Adrenal gland (tissue), 9 donors: ENCODE measurements at regions not wholly inside any gene's neighbourhood (a gene's known extent, or its start where the extent isn't known, plus 50 kb on each side); places are given as distances from the start of the nearest gene placed in this dataset.

ENCODE experiments used
- DNase-seq, 7 donors: peaks; one replicate each; pipeline ENCODE4 v3.0.0-alpha.2; 2019 to 2020
- H3K27ac ChIP-seq, 5 donors: fragments of 200-600 bp; sonication (generic) in 4 of 5; 1 replicate in 3 of 5; 2 replicates in 2 of 5; pipeline versions ENCODE4 v1.5.1 to v1.8.0; 2016 to 2020; ENCODE audit warnings: mild to moderate bottlenecking in 1 of 5
- H3K27me3 ChIP-seq: fragments of 200-600 bp; 2 replicates; pipeline ENCODE4 v1.8.0; 2021
- H3K36me3 ChIP-seq, 2 donors: fragments of 200-600 bp; replicated peaks in 1 of 2; 1 replicate in 1 of 2; 2 replicates in 1 of 2; pipeline versions ENCODE4 v1.5.1 to v1.8.0; 2018 to 2022
- H3K4me1 ChIP-seq, 2 donors: fragments of 200-600 bp; replicated peaks in 1 of 2; 1 replicate in 1 of 2; 2 replicates in 1 of 2; pipeline versions ENCODE4 v1.5.1 to v1.8.0; 2018 to 2021
- H3K4me3 ChIP-seq, 4 donors: fragments of 200-600 bp; sonication (generic) in 3 of 4; one replicate each; pipeline ENCODE4 v1.5.1; 2016 to 2018
- H3K9me3 ChIP-seq, 3 donors: fragments of 200-600 bp; sonication (generic) in 1 of 3; replicated peaks in 1 of 3; 1 replicate in 2 of 3; 2 replicates in 1 of 3; pipeline versions ENCODE4 v1.5.1 to v1.8.0; 2016 to 2021
- CTCF ChIP-seq, 6 experiments: fragments of 450-650 bp in 4 of 6; fragments of 200-600 bp in 2 of 6; sonication (generic) in 1 of 6; IDR thresholded peaks; 1 replicate in 5 of 6; 2 replicates in 1 of 6; pipeline versions ENCODE4 v1.5.1 to v1.8.0; 2016 to 2021; ENCODE audit warnings: antibody characterized with exemption in 6 of 6, mild to moderate bottlenecking in 2 of 6, moderate library complexity in 1 of 6
- POLR2A ChIP-seq, 2 donors: fragments of 450-650 bp; IDR thresholded peaks; one replicate each; pipeline ENCODE4 v1.6.1; 2017; ENCODE audit warnings: antibody characterized with exemption in 2 of 2, mild to moderate bottlenecking in 2 of 2, moderate library complexity in 1 of 2
- WGBS, 4 donors: extraction: QIAGEN DNeasy Blood & Tissue Kit in 2 of 4; methylation state at CpG; one replicate each; pipeline versions ENCODE4 v1.1.5 to v1.1.7; 2013 to 2017; 5-methylcytosine and 5-hydroxymethylcytosine counted together
- intact Hi-C, 2 donors: fragments of 100-400 bp; cut with DNase I; formaldehyde crosslinking; loops; one replicate each; pipeline versions ENCODE4 v1.14.1 to v1.15.0; 2022 to 2023
- donor health status: healthy with polysubstance abuse.
- donor health status: Bipolar disorder and iron deficiency.
- donor health status: DM: yes; HTN: yes; CAD: no.
- donor health status: DM: no; HTN: no; CAD: no.
- donor health status: DM: no; HTN: no; CAD: no.

DNA sequence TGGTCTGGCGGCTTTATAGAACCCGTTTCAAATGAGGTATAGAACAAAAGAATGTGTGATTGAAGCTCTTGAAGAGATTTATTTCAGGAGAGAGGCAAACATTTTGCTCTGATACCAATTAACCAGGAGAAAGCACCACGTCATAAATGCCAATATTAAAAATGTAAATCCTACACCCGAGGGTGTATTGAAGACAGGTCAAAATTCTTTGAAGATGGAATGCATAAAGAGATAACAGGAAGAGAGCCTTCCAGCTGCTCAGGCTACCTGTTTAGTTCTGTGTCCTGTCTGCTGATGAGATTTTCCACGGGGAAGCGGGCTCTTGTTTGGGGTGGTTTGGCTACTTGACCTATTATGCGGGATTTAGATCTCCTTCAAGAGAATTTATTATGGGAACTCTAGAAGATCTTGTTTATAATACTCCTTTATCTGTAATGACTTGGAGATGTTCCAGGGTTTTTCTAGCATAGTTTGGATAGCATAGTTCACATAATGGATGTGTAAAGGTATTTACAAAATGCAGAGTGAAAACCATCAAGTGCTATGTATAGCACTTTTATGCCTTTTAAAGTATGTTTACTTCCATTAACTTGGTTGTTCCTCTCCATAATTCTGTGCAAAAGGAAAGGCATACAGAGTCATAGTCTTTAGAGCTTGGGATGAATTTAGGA, 204.5 kb upstream of the SPRED2 start:
- TF ChIP-seq CTCF (IDR thresholded peaks at IDR 0.05) (no peak), POLR2A (IDR thresholded peaks at IDR 0.05) (no peak)
- Histone ChIP-seq H3K36me3 (no peaks in the 10 kb centered on the region), H3K4me3 (no peak overlapping the region), H3K27me3 (no peaks in the 10 kb centered on the region), H3K27ac (no peak overlapping the region), H3K4me1 (no peaks in the 10 kb centered on the region), H3K9me3 (no peaks in the 10 kb centered on the region)
- 69 to 78% (median 71%) methylated on average over 7 of the region's 7 CpGs for WGBS, 4 donors
- intact Hi-C loops = no loop called here
- no peak for DNase-seq

- H3K27me3 ChIP-seq = no peaks in the 10 kb centered on the region
- DNase-seq = no peak
- WGBS, 4 donors = 66 to 87% (median 74%) methylated on average over 2 of the region's 2 CpGs
- H3K4me3 ChIP-seq = no peak overlapping the region
- intact Hi-C loops = no loop called here
- no peaks in the 10 kb centered on the region for H3K36me3 ChIP-seq
- no peaks in the 10 kb centered on the region for H3K9me3 ChIP-seq
- TF ChIP-seq CTCF (IDR thresholded peaks at IDR 0.05) = no peak
- no peak for TF ChIP-seq POLR2A (IDR thresholded peaks at IDR 0.05)
- no peak overlapping the region for H3K27ac ChIP-seq
- no peaks in the 10 kb centered on the region for H3K4me1 ChIP-seq
Observed at GRCh38 chr2:65636024-65636423, 203.6 kb upstream of the SPRED2 start.

- no peak for TF ChIP-seq CTCF (IDR thresholded peaks at IDR 0.05)
- no peak for TF ChIP-seq POLR2A (IDR thresholded peaks at IDR 0.05)
- Histone ChIP-seq H3K9me3 (no peaks in the 10 kb centered on the region), H3K27me3 (no peaks in the 10 kb centered on the region), H3K27ac (no peak overlapping the region), H3K36me3 (no peaks in the 10 kb centered on the region), H3K4me3 (no peak overlapping the region), H3K4me1 (no peaks in the 10 kb centered on the region)
- WGBS, 4 donors = 70 to 88% (median 77%) methylated on average over 4 of the region's 4 CpGs
- DNase-seq = no peak
- intact Hi-C loops = no loop called here
Observed at GRCh38 chr2:65634304-65634703, 201.9 kb upstream of the SPRED2 start.

DNA sequence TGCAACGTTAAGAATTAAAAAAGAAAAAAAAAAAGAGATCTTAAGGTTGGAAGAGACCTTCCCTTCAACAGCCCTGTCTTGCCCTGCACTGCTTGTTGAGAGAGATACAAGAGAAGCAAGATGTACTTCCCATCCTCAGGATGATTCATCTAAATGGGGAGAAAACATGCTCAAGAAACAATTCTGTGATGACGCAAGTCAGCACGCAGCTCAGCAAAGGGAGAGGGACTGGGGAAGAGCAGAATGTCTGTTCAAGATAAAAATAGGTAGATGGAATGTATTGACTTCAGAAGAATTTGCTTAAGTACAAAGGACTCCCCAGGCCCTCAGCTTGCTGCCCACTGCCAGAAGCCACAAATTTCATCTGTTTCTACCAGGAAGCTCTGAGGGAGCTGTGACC, 198.2 kb upstream of the SPRED2 start:
- Histone ChIP-seq H3K4me3 (no peak overlapping the region), H3K27ac (no peak overlapping the region), H3K4me1 (no peaks in the 10 kb centered on the region), H3K36me3 (no peaks in the 10 kb centered on the region), H3K27me3 (no peaks in the 10 kb centered on the region), H3K9me3 (no peaks in the 10 kb centered on the region)
- DNase-seq = no peak
- 63 to 76% (median 74%) methylated on average over 3 of the region's 3 CpGs for WGBS, 4 donors
- TF ChIP-seq POLR2A (IDR thresholded peaks at IDR 0.05) = no peak
- TF ChIP-seq CTCF (IDR thresholded peaks at IDR 0.05) = no peak
- intact Hi-C loops = no loop called here
